Ascending aorta (tissue), 2 donors: ENCODE measurements at regions not wholly inside any gene's neighbourhood (a gene's known extent, or its start where the extent isn't known, plus 50 kb on each side); places are given as distances from the start of the nearest gene placed in this dataset.
"Not testable (repeated sequence)": the region's sequence is repeated elsewhere in the genome, so short reads cannot be mapped to it uniquely, and the experiment has no call there.

Source experiments
- DNase-seq, 2 donors: peaks; one replicate each; pipeline ENCODE4 v3.0.0-alpha.2; 2019; ENCODE audit warnings: low spot score in 2 of 2
- H3K27ac ChIP-seq, 2 donors: fragments of 200-600 bp; sonication (generic); one replicate each; pipeline ENCODE4 v1.5.1; 2016 to 2017; ENCODE audit warnings: mild to moderate bottlenecking in 1 of 2
- H3K27me3 ChIP-seq: fragments of 200-600 bp; sonication (generic); one replicate; pipeline ENCODE4 v1.5.1; 2017
- H3K36me3 ChIP-seq, 2 donors: fragments of 200-600 bp; sonication (generic); one replicate each; pipeline ENCODE4 v1.5.1; 2016
- H3K4me1 ChIP-seq, 2 donors: fragments of 200-600 bp; sonication (generic); one replicate each; pipeline ENCODE4 v1.5.1; 2016 to 2017; ENCODE audit warnings: mild to moderate bottlenecking in 1 of 2
- H3K4me3 ChIP-seq, 2 donors: fragments of 200-600 bp; sonication (generic); one replicate each; pipeline ENCODE4 v1.5.1; 2016 to 2017; ENCODE audit warnings: mild to moderate bottlenecking in 1 of 2
- H3K9me3 ChIP-seq, 2 donors: fragments of 200-600 bp; sonication (generic); one replicate each; pipeline ENCODE4 v1.5.1; 2016
- intact Hi-C: fragments of 100-400 bp; cut with DNase I; formaldehyde crosslinking; loops from one replicate; pipeline ENCODE4 v1.15.1; 2023

DNA sequence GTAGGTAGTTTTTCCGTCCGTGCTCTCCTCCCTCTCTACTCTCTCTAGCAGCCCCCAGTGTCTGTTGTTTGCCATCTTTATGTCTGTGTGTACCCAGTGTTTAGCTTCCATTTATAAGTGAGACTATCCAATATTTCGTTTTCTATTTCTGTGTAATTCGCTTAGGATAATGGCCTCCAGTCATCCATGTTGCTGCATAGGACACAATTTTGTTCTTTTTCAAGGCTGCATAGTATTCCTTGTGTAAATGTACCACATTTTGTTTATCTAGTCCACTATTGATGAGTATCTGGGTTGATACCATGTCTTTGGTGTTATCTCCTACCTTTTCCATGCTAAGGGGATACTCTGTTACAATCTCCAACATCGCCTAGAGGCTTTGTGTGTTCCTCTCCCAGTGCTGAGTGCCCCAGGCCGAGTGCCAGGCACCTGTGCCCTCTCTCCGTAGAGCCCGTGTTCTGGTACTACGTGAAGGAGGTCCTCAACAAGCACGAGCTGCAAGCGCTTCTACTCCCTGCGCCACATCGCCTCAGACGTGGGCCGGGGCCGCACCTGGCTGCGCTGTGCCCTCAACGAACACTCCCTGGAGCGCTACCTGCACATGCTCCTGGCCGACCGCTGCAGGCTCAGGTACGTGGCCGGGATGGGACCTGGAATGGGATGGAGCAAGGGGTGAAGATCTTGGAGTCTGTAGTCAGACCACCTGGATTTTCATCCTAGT is 51.0 kb downstream of the NPIPB11 start:
- intact Hi-C loops, H3K27me3 ChIP-seq, H3K9me3 ChIP-seq, H3K36me3 ChIP-seq, DNase-seq, H3K4me3 ChIP-seq, H3K4me1 ChIP-seq, H3K27ac ChIP-seq: not testable (repeated sequence)

DNA sequence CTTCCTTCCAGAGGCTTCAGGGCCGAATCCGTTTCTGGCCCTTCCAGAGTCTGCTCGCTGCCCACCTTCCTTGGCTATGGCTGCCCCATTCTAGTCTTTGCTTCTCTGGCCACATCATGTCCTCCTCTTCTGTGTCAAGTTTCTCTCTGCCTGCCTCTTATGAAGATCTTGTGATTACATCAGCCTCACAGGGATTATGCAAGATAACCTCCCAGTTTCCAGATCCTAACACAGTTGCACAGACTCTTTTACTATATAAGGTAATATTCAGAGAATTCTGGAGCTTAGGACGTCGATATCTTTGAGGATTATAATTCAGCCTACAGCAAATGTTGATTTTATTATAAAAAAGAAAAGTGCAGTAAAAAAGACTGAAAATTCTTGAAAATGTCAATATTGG is 52.1 kb downstream of the NPIPB11 start:
- H3K36me3 ChIP-seq, DNase-seq, H3K27me3 ChIP-seq, H3K9me3 ChIP-seq, H3K27ac ChIP-seq, H3K4me3 ChIP-seq, intact Hi-C loops, H3K4me1 ChIP-seq: not testable (repeated sequence)

DNA sequence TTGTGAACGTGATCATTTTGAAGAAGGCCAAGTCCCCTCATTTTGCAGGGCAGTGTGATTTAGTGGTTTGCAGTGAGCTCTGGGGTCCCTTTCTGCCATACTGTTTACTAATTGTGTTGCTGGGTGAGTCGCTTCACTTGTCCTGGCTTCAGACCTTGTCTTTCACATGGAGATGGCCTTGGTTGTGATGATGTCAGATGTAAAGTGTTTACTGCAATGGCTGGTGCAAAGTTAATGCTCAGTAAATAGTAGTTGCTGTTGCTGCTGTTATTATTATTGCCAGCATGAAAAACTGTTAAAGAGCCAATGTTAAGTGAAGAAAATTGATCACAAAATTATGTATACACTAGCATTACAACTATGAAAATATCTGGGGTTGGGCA is 53.9 kb downstream of the NPIPB11 start:
- H3K27me3 ChIP-seq, DNase-seq, H3K4me3 ChIP-seq, H3K4me1 ChIP-seq, H3K27ac ChIP-seq, intact Hi-C loops, H3K9me3 ChIP-seq, H3K36me3 ChIP-seq: not testable (repeated sequence)

DNA sequence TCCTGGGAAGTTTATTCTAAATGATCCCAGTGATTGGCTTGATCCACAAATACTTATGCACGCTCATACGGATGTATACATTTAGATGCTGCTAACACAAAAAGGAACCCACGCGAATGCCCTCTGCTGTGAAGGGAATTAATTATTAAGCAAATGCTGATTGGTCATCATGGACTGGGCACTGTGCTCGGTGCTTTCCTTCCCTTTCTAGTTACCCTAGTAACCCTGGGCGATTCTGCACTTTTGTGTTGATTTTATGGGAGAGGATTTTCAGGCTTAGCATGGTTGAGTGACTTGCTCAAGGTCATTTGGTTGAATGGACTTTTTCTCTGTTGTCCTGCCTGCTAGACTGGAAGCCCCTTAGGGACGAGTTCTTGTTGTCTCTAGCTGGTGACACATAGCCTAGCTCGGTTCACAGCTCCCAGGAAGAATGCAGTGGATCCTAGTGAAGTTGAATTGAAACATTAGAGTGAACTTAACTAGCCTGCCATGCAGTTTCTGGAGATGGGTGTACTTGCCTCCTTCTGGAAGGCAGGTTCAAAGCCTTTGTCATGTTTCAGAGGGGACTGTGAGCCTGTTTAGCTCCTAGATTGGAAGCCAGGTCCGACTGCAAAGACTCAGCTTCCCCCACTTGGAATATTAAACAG is 54.4 kb downstream of the NPIPB11 start:
- DNase-seq: not testable (repeated sequence)

DNA sequence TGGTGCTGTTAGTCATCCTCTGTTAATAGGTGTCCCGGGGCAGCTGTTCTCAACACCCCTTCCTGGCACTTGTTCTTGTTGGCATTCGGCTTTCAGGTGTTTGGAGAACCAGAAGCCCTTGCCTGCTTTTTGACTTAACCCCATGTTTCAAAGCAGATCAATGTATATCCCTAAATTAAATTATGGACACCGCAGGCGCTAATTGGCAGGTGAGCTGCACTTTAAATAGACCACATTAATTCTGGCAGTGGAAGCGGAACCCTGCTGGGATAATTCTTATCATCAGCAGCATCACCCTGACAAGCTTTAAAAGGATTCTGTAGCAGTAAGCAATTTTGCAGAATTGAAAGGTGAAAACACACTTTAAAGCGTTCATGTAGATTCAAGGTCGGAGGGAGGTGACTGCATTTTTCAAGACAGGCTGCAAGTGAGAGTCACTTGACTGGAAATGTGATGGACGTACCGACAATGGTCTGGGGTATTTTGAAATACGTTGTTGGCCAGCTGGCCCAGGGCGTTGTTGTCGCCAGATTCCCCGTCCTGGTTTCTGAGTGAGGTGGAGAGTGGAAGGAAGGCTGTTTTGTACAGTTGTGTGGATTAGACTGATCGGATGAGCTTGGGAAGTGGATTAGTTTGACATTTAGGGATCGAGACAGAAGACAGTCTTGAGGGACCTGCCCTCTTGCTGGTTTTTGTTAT is 55.1 kb downstream of the NPIPB11 start:
- DNase-seq, H3K4me1 ChIP-seq, H3K27ac ChIP-seq, intact Hi-C loops, H3K36me3 ChIP-seq, H3K4me3 ChIP-seq, H3K27me3 ChIP-seq, H3K9me3 ChIP-seq: not testable (repeated sequence)

More for the DNA sequence above, 54.4 kb downstream of the NPIPB11 start:
- H3K4me3 ChIP-seq, H3K9me3 ChIP-seq, H3K4me1 ChIP-seq, H3K27ac ChIP-seq, H3K36me3 ChIP-seq, H3K27me3 ChIP-seq, intact Hi-C loops: not testable (repeated sequence)

DNA sequence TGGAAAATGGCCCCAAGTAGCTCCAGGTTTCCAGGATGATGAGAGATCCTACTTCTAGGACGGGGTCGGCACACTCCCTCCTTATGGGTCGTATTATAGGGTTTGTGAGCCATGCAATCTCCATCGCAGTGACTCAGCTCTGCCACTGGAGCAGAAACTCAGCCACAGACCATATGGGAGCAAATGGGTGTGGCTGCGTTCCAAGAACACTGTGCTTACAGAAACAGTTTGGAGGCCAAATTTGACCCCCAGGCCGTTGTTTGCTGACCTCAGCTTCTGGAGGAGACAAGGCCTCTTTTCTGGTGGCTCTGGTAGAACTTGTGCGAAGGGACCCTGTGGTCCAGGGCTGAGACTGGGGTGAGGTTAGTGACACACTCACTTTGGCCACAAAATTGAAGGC is 56.5 kb downstream of the NPIPB11 start:
- H3K9me3 ChIP-seq, H3K4me1 ChIP-seq, H3K27ac ChIP-seq, H3K4me3 ChIP-seq, H3K36me3 ChIP-seq, intact Hi-C loops, H3K27me3 ChIP-seq, DNase-seq: not testable (repeated sequence)

DNA sequence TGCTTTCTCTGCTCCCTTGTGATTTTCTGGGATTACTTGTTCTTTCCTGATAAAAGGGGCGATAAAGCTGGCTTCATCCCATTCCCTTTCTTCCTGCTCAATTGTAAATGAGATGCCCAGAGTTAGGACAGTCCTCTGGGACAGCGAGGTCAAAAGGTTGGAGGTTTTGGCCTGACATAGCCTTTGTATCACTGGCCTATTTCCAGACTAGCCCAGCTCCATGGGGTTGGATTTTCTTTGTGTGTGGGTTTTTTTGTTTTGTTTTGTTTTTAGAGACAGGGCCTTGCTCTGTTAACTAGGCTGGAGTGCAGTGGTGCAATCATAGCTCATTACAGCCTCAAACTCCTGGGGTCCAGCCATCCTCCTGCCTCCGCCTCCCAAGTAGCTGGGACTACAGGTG is 57.8 kb downstream of the NPIPB11 start:
- DNase-seq, H3K9me3 ChIP-seq, H3K36me3 ChIP-seq, intact Hi-C loops, H3K4me1 ChIP-seq, H3K27me3 ChIP-seq, H3K4me3 ChIP-seq, H3K27ac ChIP-seq: not testable (repeated sequence)

DNA sequence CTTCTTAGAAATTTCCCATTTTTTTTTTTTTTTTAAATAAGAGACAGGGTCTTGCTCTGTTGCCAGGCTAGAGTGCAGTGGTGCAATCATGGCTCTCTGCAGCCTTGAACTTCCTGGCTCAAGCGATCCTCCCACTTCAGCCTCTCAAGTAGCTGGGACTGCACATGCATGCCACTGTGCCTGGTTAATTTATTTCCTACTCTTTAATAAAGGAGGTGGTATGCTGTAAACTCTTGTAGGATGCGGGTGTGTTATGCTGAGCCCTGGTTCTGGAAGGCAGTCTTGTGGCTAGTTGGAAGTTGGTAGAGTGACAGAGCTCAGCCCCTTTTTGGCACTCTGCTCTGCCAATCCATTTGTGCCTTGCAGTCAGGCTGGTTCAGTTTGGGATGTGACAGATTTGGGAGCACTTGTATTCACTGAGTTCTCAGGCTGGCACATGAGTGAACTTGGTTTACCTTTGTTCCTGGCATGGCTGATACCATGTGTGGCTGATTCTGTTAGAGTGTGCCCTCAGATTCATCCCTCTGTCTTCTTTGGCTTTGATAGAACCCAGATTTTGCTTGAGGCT is 58.3 kb downstream of the NPIPB11 start:
- intact Hi-C loops, H3K27me3 ChIP-seq: not testable (repeated sequence)

DNA sequence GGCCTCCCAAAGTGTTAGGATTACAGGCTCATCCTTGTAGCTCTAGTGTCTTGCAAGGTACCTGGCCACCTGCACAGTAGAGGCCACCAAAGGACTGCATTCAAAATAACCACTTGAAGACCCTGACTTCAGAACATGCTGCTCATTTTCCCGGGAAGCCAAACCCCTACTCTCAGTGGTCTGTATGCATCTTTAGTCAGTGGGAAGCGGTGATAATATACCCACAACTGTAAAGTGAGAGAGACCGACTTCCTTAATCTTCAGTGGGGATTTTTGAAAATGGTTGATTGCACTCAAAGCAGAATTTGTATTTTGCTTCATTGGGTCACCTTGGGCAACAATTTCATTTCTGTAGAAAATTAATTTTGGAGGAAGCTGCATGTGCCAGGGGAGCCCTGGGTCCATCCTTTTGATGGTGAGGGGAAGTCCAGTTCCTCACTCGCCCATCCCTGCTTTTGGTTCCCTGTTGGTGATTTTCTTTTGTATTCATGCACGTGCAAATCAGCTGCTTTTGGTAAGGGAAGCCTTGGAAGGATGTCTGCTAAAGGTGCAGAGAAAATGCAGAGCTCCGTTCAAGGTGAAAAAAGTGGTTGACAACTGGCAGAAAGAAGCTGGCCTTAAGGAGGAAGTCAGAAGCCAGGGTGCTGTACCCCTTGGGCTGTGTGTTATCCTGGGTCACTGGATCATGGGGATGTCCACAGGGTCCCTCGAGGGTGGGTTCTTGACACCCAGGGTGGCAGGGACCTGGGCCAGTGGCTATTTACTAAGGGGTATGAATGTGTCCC is 59.5 kb downstream of the NPIPB11 start:
- H3K9me3 ChIP-seq, H3K36me3 ChIP-seq, H3K4me1 ChIP-seq, H3K27me3 ChIP-seq, intact Hi-C loops, DNase-seq, H3K27ac ChIP-seq, H3K4me3 ChIP-seq: not testable (repeated sequence)

More for the DNA sequence above, 58.3 kb downstream of the NPIPB11 start:
- H3K27ac ChIP-seq, DNase-seq, H3K36me3 ChIP-seq, H3K9me3 ChIP-seq, H3K4me1 ChIP-seq, H3K4me3 ChIP-seq: not testable (repeated sequence)

DNA sequence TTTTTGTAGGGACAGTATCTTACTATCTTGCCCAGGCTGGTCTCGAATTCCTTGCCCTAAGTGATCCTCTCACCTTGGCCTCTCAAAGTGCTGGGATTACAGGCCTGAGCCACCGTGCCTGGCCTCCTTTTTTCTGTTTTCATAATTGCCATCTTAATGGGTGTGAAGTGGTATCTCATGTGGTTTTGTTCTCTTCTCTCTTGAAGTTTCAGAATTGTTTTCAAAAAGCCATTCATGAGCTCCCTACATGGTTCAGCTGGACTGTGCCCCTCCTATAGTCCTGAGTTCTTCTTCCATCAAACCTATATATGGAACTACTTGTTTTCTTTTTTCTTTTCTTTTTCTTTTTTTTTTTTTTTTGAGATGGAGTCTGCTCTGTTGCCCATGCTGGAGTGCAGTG is 60.3 kb downstream of the NPIPB11 start:
- H3K4me3 ChIP-seq, DNase-seq, H3K4me1 ChIP-seq, H3K36me3 ChIP-seq, H3K9me3 ChIP-seq, H3K27ac ChIP-seq, intact Hi-C loops, H3K27me3 ChIP-seq: not testable (repeated sequence)

DNA sequence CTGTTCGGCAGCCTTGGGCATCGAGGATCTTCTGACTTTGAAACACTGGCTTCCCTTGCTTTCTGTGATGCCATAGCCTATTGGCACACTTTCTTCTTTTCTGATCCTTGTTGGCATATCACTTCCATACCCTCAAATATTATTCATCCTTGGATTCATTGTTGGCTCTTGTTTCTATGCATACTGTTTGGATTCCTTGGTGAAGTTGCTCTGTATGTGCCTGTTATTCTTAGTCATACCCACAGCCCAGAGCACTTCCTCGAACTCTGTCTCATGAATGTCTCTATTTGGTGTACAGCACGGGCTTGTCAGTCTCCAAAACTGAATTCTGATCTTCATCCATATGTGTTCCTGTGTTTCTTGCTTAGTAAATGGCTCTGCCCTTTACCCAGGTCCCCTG is 63.6 kb downstream of the NPIPB11 start:
- H3K4me3 ChIP-seq, H3K27ac ChIP-seq, H3K36me3 ChIP-seq, intact Hi-C loops, H3K4me1 ChIP-seq, H3K27me3 ChIP-seq, H3K9me3 ChIP-seq, DNase-seq: not testable (repeated sequence)

DNA sequence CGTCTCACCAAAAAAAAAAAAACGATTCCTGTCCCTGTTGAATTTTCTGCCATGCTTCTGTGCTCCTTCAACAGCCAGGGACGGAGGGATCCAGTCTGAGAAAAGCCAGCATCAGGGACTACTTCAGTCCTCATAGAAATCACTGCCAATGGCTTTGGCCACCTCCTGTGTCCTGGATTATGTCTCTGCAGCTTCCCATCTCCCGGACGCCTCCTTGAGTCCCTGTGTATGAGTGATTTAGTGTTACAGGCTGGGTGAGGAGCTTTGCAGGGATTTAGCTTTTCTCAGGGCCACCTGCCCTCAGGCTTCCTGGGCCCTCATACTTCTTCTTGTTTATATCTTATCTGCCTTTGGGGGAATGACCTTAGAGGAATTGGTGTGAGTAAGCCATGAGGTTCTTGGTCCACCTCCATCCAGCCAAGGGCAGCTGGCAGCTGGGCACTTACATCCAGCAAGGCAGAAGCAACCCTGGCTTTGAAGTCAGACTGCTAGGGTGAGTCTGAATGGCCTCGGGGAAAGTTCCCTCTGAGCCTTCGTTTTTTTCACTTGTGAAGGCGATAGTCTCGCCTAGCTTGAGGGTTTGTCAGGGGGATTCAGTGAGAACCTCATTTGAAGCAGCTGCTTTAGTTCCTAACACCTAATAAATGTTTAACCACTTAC is 65.6 kb downstream of the NPIPB11 start:
- DNase-seq, intact Hi-C loops, H3K27ac ChIP-seq, H3K9me3 ChIP-seq, H3K4me3 ChIP-seq, H3K27me3 ChIP-seq, H3K4me1 ChIP-seq, H3K36me3 ChIP-seq: not testable (repeated sequence)

DNA sequence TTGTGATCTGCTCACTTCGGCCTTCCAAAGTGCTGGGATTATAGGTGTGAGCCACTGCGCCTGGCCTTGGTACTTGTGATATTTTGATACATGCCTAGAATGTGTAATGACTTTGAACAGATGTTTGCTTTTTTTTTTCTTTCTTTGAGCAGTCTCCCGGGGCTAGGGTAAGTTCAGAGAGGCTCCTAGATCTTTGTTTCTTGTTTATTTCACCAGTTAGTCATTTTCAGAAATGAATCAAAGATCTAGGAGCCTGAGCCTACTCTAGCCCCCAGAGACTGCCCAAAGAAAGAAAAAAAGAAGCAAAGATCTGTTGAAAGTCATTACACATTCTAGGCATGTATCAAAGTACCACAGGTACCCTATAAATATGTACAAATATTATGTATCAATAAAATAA is 66.3 kb downstream of the NPIPB11 start:
- H3K27ac ChIP-seq: not testable (repeated sequence)

More for the DNA sequence above, 66.3 kb downstream of the NPIPB11 start:
- H3K36me3 ChIP-seq, H3K9me3 ChIP-seq, intact Hi-C loops, H3K4me1 ChIP-seq, H3K27me3 ChIP-seq, H3K4me3 ChIP-seq, DNase-seq: not testable (repeated sequence)
